H9 (cell line): ENCODE measurements at regions not wholly inside any gene's neighbourhood (a gene's known extent, or its start where the extent isn't known, plus 50 kb on each side); places are given as distances from the start of the nearest gene placed in this dataset.

Experiments used
- DNase-seq: peaks from one replicate; pipeline ENCODE4 v3.0.0-alpha.2; 2017
- H2AFZ ChIP-seq: one replicate; pipeline ENCODE4 v1.6.1; 2013; ENCODE audit warnings: mild to moderate bottlenecking, low read length, control low read depth, moderate library complexity
- H2AK5ac ChIP-seq: 2 replicates; pipeline ENCODE4 v1.6.1; 2013; ENCODE audit warnings: low read length, control low read depth, mixed read lengths; ENCODE audit not compliant: insufficient read length
- H2BK120ac ChIP-seq: one replicate; pipeline ENCODE4 v1.6.1; 2013; ENCODE audit warnings: low read depth, mild to moderate bottlenecking, low read length, control low read depth, inconsistent platforms; ENCODE audit not compliant: poor library complexity, severe bottlenecking
- H2BK12ac ChIP-seq: 2 replicates; pipeline ENCODE4 v1.6.1; 2013; ENCODE audit warnings: low read length, control low read depth, mixed read lengths, low read depth; ENCODE audit not compliant: insufficient read length
- H2BK15ac ChIP-seq: 2 replicates; pipeline ENCODE4 v1.6.1; 2013; ENCODE audit warnings: low read depth, low read length, control low read depth
- H2BK20ac ChIP-seq: one replicate; pipeline ENCODE4 v1.6.1; 2013; ENCODE audit warnings: low read depth, mild to moderate bottlenecking, low read length, control low read depth, inconsistent platforms; ENCODE audit not compliant: poor library complexity, severe bottlenecking
- H2BK5ac ChIP-seq: 2 replicates; pipeline ENCODE4 v1.6.1; 2013; ENCODE audit warnings: low read length, control low read depth, mixed read lengths; ENCODE audit not compliant: insufficient read length
- H3K14ac ChIP-seq: 2 replicates; pipeline ENCODE4 v1.6.1; 2013; ENCODE audit warnings: low read length, control low read depth; ENCODE audit not compliant: insufficient read depth
- H3K18ac ChIP-seq: 2 replicates; pipeline ENCODE4 v1.6.1; 2013; ENCODE audit warnings: low read depth, mild to moderate bottlenecking, mixed read lengths, low read length, control low read depth; ENCODE audit not compliant: insufficient read length
- H3K23ac ChIP-seq: 2 replicates; pipeline ENCODE4 v1.6.1; 2013; ENCODE audit warnings: low read length, control low read depth, mixed read lengths, low read depth; ENCODE audit not compliant: insufficient read length
- H3K23me2 ChIP-seq: 2 replicates; pipeline ENCODE4 v1.6.1; 2013; ENCODE audit warnings: low read depth, mild to moderate bottlenecking, mixed read lengths, low read length, control low read depth; ENCODE audit not compliant: insufficient read length, poor library complexity, severe bottlenecking
- H3K27ac ChIP-seq: 2 replicates; pipeline ENCODE4 v1.5.1; 2013; ENCODE audit warnings: low read length, control low read depth, mixed read lengths, low read depth; ENCODE audit not compliant: insufficient read length
- H3K27me3 ChIP-seq: 2 replicates; pipeline ENCODE4 v1.6.1; 2013; ENCODE audit warnings: low read length, control low read depth, inconsistent platforms; ENCODE audit not compliant: insufficient read depth
- H3K4ac ChIP-seq: 2 replicates; pipeline ENCODE4 v1.6.1; 2013; ENCODE audit warnings: low read depth, mild to moderate bottlenecking, control low read depth, inconsistent platforms, low read length, moderate library complexity
- H3K4me1 ChIP-seq: 2 replicates; pipeline ENCODE4 v1.6.1; 2013; ENCODE audit warnings: low read length, control low read depth, inconsistent platforms; ENCODE audit not compliant: insufficient read depth
- H3K4me2 ChIP-seq: 2 replicates; pipeline ENCODE4 v1.6.1; 2013; ENCODE audit warnings: low read length, control low read depth, mixed read lengths; ENCODE audit not compliant: insufficient read length, insufficient read depth
- H3K56ac ChIP-seq: 2 replicates; pipeline ENCODE4 v1.6.1; 2013; ENCODE audit warnings: low read depth, mild to moderate bottlenecking, mixed read lengths, low read length, control low read depth; ENCODE audit not compliant: insufficient read length
- H3K79me1 ChIP-seq: 2 replicates; pipeline ENCODE4 v1.6.1; 2013; ENCODE audit warnings: low read depth, mild to moderate bottlenecking, moderate library complexity, low read length, control low read depth, inconsistent platforms; ENCODE audit not compliant: insufficient read depth, poor library complexity, severe bottlenecking
- H3K79me2 ChIP-seq: 2 replicates; pipeline ENCODE4 v1.6.1; 2013; ENCODE audit warnings: low read length, control low read depth, inconsistent platforms; ENCODE audit not compliant: insufficient read depth
- H3K9ac ChIP-seq: 2 replicates; pipeline ENCODE4 v1.6.1; 2013; ENCODE audit warnings: low read length, control low read depth, mixed read lengths; ENCODE audit not compliant: insufficient read length; ENCODE audit errors: extremely low read depth
- H3K9me3 ChIP-seq: one replicate; pipeline ENCODE4 v1.6.1; 2013; ENCODE audit warnings: low read depth, low read length, inconsistent platforms; ENCODE audit not compliant: control insufficient read depth
- H3T11ph ChIP-seq: one replicate; pipeline ENCODE4 v1.6.1; 2013; ENCODE audit warnings: mild to moderate bottlenecking, low read length, control low read depth, inconsistent platforms
- H4K20me1 ChIP-seq: one replicate; pipeline ENCODE4 v1.6.1; 2013; ENCODE audit not compliant: control insufficient read depth, insufficient read length, insufficient read depth
- H4K5ac ChIP-seq: 2 replicates; pipeline ENCODE4 v1.6.1; 2013; ENCODE audit warnings: low read depth, mild to moderate bottlenecking, mixed read lengths, low read length, control low read depth; ENCODE audit not compliant: insufficient read length
- H4K8ac ChIP-seq: replicated peaks from 2 replicates; pipeline ENCODE4 v1.6.1; 2013; ENCODE audit warnings: low read length, control low read depth, mixed read lengths, low read depth; ENCODE audit not compliant: insufficient read length
- H4K91ac ChIP-seq: 2 replicates; pipeline ENCODE4 v1.6.1; 2013; ENCODE audit warnings: low read depth, mild to moderate bottlenecking, moderate library complexity, mixed read lengths, low read length, control low read depth; ENCODE audit not compliant: insufficient read length
- H3K27ac Mint-ChIP-seq, 3 experiments: 2 replicates in 2 of 3; 3 replicates in 1 of 3; pipeline ENCODE4 v1.8.0; 2020 to 2021; ENCODE audit warnings: mixed read lengths in 3 of 3, mild to moderate bottlenecking in 1 of 3, moderate library complexity in 1 of 3
- H3K27me3 Mint-ChIP-seq: 2 replicates; pipeline ENCODE4 v1.8.0; 2021; ENCODE audit warnings: low read depth, mild to moderate bottlenecking, moderate library complexity, mixed read lengths
- H3K36me3 Mint-ChIP-seq, 3 experiments: 2 replicates in 2 of 3; 3 replicates in 1 of 3; pipeline ENCODE4 v1.8.0; 2020 to 2021; ENCODE audit warnings: low read depth in 3 of 3, mixed read lengths in 3 of 3; ENCODE audit not compliant: insufficient read depth in 1 of 3
- H3K4me1 Mint-ChIP-seq, 2 experiments: 2 replicates each; pipeline ENCODE4 v1.8.0; 2020; ENCODE audit warnings: mixed read lengths in 2 of 2
- H3K4me3 Mint-ChIP-seq, 2 experiments: 2 replicates in 1 of 2; 3 replicates in 1 of 2; pipeline ENCODE4 v1.8.0; 2020 to 2021; ENCODE audit warnings: mild to moderate bottlenecking in 2 of 2, mixed read lengths in 2 of 2, moderate library complexity in 1 of 2
- H3K9me3 Mint-ChIP-seq, 2 experiments: 2 replicates in 1 of 2; 3 replicates in 1 of 2; pipeline ENCODE4 v1.8.0; 2020; ENCODE audit warnings: mild to moderate bottlenecking in 2 of 2, mixed read lengths in 2 of 2, moderate library complexity in 1 of 2
- WGBS: extraction: QIAGEN DNeasy Blood & Tissue Kit; methylation state at CpG from one replicate; pipeline ENCODE4 v1.1.7; 2013; ENCODE audit warnings: missing lambda C conversion rate, low lambda C conversion rate, mixed read lengths; ENCODE audit not compliant: insufficient read length; ENCODE audit errors: extremely low coverage; 5-methylcytosine and 5-hydroxymethylcytosine counted together
- TF ChIP-seq, protein P1 (sequence below): fragments of 200-600 bp; sonication (generic); conservative IDR thresholded peaks from 3 replicates; pipeline ENCODE4 v1.8.0; 2021; ENCODE audit warnings: antibody characterized with exemption, mild to moderate bottlenecking

DNA sequence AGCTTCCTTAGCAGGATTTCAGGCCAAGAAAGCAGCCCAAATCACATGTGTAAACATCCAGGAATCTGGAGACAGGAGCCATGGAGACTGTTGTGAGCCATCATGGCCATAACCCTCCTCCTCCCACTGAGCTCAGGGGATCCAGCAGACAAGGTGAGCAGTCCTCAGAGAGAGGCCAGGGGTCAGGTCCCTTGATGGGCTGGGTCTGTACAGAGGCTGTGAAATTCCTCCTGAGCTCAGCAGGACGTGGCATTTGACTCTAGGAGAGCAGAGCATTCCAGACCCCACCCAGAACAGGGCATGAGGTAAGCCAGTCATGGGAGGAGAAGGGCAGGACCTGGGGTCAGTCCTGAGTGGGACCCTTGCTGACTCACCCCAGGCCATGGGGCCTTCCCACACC lies 67.0 kb upstream of the ACAN start:
- Histone ChIP-seq H3K4ac (no peak overlapping the region), H2BK120ac (no peak overlapping the region), H3K79me2 (no peaks in the 10 kb centered on the region), H3K27ac (no peak overlapping the region), H3K18ac (no peak overlapping the region), H3K9me3 (no peaks in the 10 kb centered on the region), H3K23me2 (no peaks in the 10 kb centered on the region), H2BK5ac (no peak overlapping the region), H2AK5ac (no peak overlapping the region), H4K5ac (no peak overlapping the region), H3K14ac (no peak overlapping the region), H4K8ac (no peak overlapping the region), H3K23ac (no peak overlapping the region), H3K4me1 (no peaks in the 10 kb centered on the region), H2BK12ac (no peak overlapping the region), H2BK15ac (no peak overlapping the region), H3K56ac (no peak overlapping the region), H3K9ac (no peak overlapping the region), H2AFZ (no peak overlapping the region), H3K79me1 (no peaks in the 10 kb centered on the region), H4K91ac (no peak overlapping the region), H2BK20ac (no peak overlapping the region), H4K20me1 (no peaks in the 10 kb centered on the region), H3T11ph (no peak overlapping the region), H3K4me2 (no peak overlapping the region), H3K27me3 (no peaks in the 10 kb centered on the region)
- no peaks in the 10 kb centered on the region for H3K36me3 Mint-ChIP-seq
- no peak for DNase-seq
- WGBS, result no CpG with 5 or more reads among the region's 1 CpG
- peaks cover 19% of the 10 kb centered on the region for H3K27me3 Mint-ChIP-seq
- H3K4me1 Mint-ChIP-seq, result peaks cover 0 to 2% of the 10 kb centered on the region in 2 experiments; a peak in 1 of 4 replicates
- H3K9me3 Mint-ChIP-seq, result peaks cover 0 to 2% of the 10 kb centered on the region in 2 experiments; a peak in 2 of 5 replicates
- TF ChIP-seq, protein P1, sequence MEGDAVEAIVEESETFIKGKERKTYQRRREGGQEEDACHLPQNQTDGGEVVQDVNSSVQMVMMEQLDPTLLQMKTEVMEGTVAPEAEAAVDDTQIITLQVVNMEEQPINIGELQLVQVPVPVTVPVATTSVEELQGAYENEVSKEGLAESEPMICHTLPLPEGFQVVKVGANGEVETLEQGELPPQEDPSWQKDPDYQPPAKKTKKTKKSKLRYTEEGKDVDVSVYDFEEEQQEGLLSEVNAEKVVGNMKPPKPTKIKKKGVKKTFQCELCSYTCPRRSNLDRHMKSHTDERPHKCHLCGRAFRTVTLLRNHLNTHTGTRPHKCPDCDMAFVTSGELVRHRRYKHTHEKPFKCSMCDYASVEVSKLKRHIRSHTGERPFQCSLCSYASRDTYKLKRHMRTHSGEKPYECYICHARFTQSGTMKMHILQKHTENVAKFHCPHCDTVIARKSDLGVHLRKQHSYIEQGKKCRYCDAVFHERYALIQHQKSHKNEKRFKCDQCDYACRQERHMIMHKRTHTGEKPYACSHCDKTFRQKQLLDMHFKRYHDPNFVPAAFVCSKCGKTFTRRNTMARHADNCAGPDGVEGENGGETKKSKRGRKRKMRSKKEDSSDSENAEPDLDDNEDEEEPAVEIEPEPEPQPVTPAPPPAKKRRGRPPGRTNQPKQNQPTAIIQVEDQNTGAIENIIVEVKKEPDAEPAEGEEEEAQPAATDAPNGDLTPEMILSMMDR, result no peak
- H3K27ac Mint-ChIP-seq, result no peak overlapping the region
- no peak overlapping the region for H3K4me3 Mint-ChIP-seq
